GM19452 (cell line): ENCODE measurements at regions not wholly inside any gene's neighbourhood (a gene's known extent, or its start where the extent isn't known, plus 50 kb on each side); places are given as distances from the start of the nearest gene placed in this dataset.
"Not testable (repeated sequence)": the region's sequence is repeated elsewhere in the genome, so short reads cannot be mapped to it uniquely, and the experiment has no call there.

ENCODE experiments used
- ATAC-seq: cut with Tn5 transposase; IDR thresholded peaks from one replicate; pipeline ENCODE4 v1.9.1; 2021; ENCODE audit not compliant: unreplicated experiment

DNA sequence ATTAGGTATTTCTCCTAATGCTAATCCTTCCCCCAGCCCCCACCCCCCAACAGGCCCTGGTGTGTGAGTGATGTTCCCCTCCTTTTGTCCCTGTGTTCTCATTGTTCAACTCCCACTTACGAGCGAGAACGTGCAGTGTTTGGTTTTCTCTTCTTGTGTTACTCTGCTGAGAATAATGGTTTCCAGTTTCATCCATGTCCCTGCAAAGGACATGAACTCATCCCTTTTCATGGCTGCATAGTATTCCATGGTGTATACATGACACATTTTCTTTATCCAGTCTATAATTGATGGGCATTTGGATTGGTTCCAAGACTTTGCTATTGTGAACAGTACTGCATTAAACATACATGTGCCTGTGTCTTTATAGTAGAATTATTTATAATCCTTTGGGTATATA lies 138.9 kb upstream of the TMEM229A start:
- ATAC-seq, result not testable (repeated sequence)

- ATAC-seq, result no peak
Measured at GRCh38 chr7:124171068-124171467, 138.2 kb upstream of the TMEM229A start.

DNA sequence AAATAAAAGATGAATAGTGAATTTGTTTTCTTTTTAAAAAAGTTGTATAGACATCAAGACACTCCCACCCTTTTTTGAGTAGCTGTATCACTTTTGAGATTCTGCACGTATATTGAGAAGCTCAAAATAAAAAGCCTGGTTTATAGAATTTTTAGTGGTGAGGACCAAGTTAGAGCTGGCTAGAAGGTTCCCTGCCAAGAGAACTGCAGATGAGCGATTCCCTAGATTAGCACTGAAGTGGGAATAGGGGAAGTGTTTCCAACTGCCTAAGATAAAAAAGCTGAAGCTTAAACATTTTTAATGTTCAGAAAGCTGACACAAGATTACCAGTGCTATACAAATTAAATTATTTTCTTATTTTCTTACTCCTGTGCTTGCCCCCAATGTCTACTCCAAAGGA lies 135.7 kb upstream of the TMEM229A start:
- no peak for ATAC-seq

- no peak for ATAC-seq
Measured at GRCh38 chr7:124162667-124163066, 129.8 kb upstream of the TMEM229A start.

GRCh38 chr7:124155432-124156022 lies 122.7 kb upstream of the TMEM229A start:
- ATAC-seq, result no peak

GRCh38 chr7:124152859-124153692 lies 120.2 kb upstream of the TMEM229A start:
- ATAC-seq, result no peak

GRCh38 chr7:124137664-124138063 lies 104.8 kb upstream of the TMEM229A start:
- no peak for ATAC-seq

GRCh38 chr7:124124201-124124600 lies 91.3 kb upstream of the TMEM229A start:
- no peak for ATAC-seq

GRCh38 chr7:124120911-124121310 lies 88.0 kb upstream of the TMEM229A start:
- no peak for ATAC-seq

GRCh38 chr7:124113045-124113444 lies 80.2 kb upstream of the TMEM229A start:
- ATAC-seq, result no peak

DNA sequence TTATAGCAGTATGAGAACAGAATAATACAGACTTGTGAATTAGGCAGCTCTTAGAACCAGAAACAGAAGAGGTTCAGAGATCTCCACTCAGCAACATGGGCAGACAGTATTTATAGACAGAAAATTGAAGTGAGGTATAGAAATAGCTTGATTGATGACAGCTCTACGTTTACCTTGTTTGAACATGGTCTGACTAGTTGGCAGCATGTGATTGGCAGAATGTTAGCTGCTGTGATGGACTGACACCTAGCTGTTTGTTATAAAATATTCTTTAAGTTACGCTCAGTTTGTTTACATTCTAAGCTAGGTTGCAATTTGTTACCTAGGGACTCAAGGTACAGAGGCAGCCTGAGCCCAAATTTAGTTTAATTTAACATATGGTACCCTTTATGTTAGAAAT lies 73.7 kb upstream of the TMEM229A start:
- no peak for ATAC-seq

- no peak for ATAC-seq
Measured at GRCh38 chr7:124101173-124101768, 68.4 kb upstream of the TMEM229A start.

GRCh38 chr7:124100190-124100589 lies 67.3 kb upstream of the TMEM229A start:
- no peak for ATAC-seq

GRCh38 chr7:124099585-124099984 lies 66.7 kb upstream of the TMEM229A start:
- ATAC-seq, result not testable (repeated sequence)

- no peak for ATAC-seq
Measured at GRCh38 chr7:124089621-124090020, 56.8 kb upstream of the TMEM229A start.

GRCh38 chr7:124088590-124088989 lies 55.7 kb upstream of the TMEM229A start:
- no peak for ATAC-seq

DNA sequence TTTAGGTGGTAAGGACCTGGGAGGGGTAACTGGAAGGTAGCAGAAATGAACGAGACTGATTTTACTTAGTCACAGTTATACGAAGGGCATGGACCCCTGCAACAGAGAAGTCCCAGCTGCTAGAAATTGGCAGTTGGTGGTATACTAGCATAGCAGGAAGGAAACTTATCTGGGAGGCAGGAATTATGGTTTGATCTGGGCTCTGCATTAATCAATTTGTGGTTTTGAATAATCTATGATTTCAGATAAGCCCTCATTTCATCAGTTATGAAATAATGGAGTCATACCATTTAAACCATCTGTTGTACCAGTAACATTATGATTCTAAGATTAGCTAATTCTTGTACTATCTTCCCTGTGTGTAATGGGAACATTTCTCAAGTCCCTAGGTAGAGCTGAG lies 54.0 kb upstream of the TMEM229A start:
- ATAC-seq, result no peak

DNA sequence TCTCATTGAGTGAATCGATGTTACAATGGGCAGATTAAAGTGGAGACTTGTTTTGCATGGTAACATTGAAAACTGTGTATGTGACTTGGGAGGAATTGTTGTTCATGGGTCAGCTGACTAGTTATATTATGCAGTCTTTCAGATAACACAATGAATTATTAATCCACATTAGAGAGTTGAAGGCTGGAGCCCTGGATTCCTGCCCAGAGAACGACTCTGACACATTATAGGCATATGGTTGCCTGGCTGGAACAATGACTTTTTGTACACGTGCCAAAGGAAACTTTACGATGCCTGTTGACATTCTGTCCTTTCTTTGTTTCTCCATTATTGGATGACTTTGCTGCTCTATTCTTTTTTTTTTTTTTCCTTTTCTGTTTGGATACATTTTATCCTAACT lies 52.3 kb upstream of the TMEM229A start:
- ATAC-seq, result no peak

DNA sequence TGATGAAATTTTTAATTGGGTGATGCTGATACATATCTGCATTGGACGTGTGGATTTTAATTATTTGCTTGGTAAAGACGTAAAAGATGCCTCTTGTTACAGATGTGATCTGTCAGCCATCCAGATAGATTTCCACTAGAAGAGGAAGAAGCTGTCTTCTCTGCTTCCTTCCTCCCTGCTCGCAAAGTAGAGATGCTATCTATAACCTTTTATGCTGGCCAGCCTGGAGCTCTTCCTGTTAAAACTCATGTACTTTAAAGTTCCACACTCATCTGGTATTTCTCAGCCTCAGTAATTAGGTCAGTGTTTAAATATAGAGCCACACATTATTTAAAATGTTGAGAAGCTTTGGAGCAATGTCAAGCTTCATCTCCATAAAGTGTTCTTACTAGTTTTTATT lies 51.2 kb upstream of the TMEM229A start:
- ATAC-seq, result no peak
